GM18505 (cell line): ENCODE measurements at regions not wholly inside any gene's neighbourhood (a gene's known extent, or its start where the extent isn't known, plus 50 kb on each side); places are given as distances from the start of the nearest gene placed in this dataset.

ENCODE experiments used
- ATAC-seq: cut with Tn5 transposase; IDR thresholded peaks from one replicate; pipeline ENCODE4 v1.9.1; 2021; ENCODE audit not compliant: unreplicated experiment
- POLR2A ChIP-seq: IDR thresholded peaks from 4 replicates; pipeline ENCODE4 v1.6.1; 2011; ENCODE audit warnings: borderline replicate concordance; ENCODE audit not compliant: insufficient read depth, insufficient read length; ENCODE audit errors: extremely low read depth

GRCh38 chr15:93428807-93429351 lies 339.9 kb upstream of the RGMA start:
- no peak for ATAC-seq
- TF ChIP-seq POLR2A, result no peak

- TF ChIP-seq POLR2A, result no peak
- ATAC-seq, result no peak
Observed at GRCh38 chr15:93428150-93428549, 339.1 kb upstream of the RGMA start.

GRCh38 chr15:93424131-93424530 lies 335.1 kb upstream of the RGMA start:
- no peak for ATAC-seq
- TF ChIP-seq POLR2A, result no peak

GRCh38 chr15:93422476-93422875 lies 333.5 kb upstream of the RGMA start:
- ATAC-seq, result no peak
- no peak for TF ChIP-seq POLR2A

- no peak for TF ChIP-seq POLR2A
- ATAC-seq, result no peak
Observed at GRCh38 chr15:93420477-93420876, 331.5 kb upstream of the RGMA start.

- ATAC-seq, result no peak
- no peak for TF ChIP-seq POLR2A
Observed at GRCh38 chr15:93420050-93420452, 331.0 kb upstream of the RGMA start.

- ATAC-seq, result no peak
- TF ChIP-seq POLR2A, result no peak
Observed at GRCh38 chr15:93418566-93418965, 329.6 kb upstream of the RGMA start.

- no peak for TF ChIP-seq POLR2A
- ATAC-seq, result no peak
Observed at GRCh38 chr15:93417631-93418030, 328.6 kb upstream of the RGMA start.

- no peak for ATAC-seq
Observed at GRCh38 chr15:93417156-93417555, 328.1 kb upstream of the RGMA start.

GRCh38 chr15:93415576-93415975 lies 326.6 kb upstream of the RGMA start:
- TF ChIP-seq POLR2A, result no peak
- no peak for ATAC-seq

More at GRCh38 chr15:93417156-93417555, 328.1 kb upstream of the RGMA start:
- TF ChIP-seq POLR2A, result no peak

GRCh38 chr15:93414576-93415231 lies 325.7 kb upstream of the RGMA start:
- no peak for ATAC-seq
- TF ChIP-seq POLR2A, result no peak

GRCh38 chr15:93413745-93414144 lies 324.7 kb upstream of the RGMA start:
- TF ChIP-seq POLR2A, result no peak
- no peak for ATAC-seq

- TF ChIP-seq POLR2A, result no peak
- ATAC-seq, result no peak
Observed at GRCh38 chr15:93399121-93399520, 310.1 kb upstream of the RGMA start.

- TF ChIP-seq POLR2A, result no peak
- no peak for ATAC-seq
Observed at GRCh38 chr15:93389211-93389610, 300.2 kb upstream of the RGMA start.
